Head of caudate nucleus (tissue), 42 donors: ENCODE measurements at regions not wholly inside any gene's neighbourhood (a gene's known extent, or its start where the extent isn't known, plus 50 kb on each side); places are given as distances from the start of the nearest gene placed in this dataset.
"Not testable (repeated sequence)": the region's sequence is repeated elsewhere in the genome, so short reads cannot be mapped to it uniquely, and the experiment has no call there.

Experiments used
- DNase-seq, 42 donors: peaks; one replicate each; pipeline versions ENCODE4 v3.0.0 to v3.0.0-alpha.2; 2020 to 2021; ENCODE audit warnings: mixed read lengths in 7 of 42
- intact Hi-C: fragments of 100-400 bp; cut with DNase I; formaldehyde crosslinking; loops from one replicate; pipeline ENCODE4 v1.15.0; 2022

GRCh38 chr3:110989446-110989845, 82.2 kb upstream of the NECTIN3 start:
- intact Hi-C loops: no loop called here
- DNase-seq: no peak

GRCh38 chr3:110995461-110996231, 76.0 kb upstream of the NECTIN3 start:
- intact Hi-C loops: no loop called here
- peak in 6 of 42 donors; percentile 3 to 20 (median 8) for DNase-seq

DNA sequence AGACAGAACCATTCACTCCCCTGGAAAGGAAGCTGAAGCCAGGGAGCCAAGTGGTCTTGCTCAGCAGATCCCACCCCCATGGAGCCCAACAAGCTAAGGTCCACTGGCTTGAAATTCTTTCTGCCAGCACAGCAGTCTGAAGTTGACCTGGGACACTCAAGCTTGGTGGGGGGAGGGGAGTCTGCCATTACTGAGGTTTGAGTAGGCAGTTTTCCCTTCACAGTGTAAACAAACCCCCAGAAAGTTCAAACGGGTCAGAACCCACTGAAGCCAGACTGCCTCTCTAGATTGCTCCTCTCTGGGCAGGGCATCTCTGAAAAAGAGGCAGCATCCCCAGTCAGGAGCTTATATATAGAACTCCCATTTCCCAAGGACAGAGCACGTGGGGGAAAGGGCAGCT, 72.8 kb upstream of the NECTIN3 start:
- DNase-seq, intact Hi-C loops: not testable (repeated sequence)

- DNase-seq, intact Hi-C loops: not testable (repeated sequence)
Observed at GRCh38 chr3:111006485-111006884, 65.1 kb upstream of the NECTIN3 start.

DNA sequence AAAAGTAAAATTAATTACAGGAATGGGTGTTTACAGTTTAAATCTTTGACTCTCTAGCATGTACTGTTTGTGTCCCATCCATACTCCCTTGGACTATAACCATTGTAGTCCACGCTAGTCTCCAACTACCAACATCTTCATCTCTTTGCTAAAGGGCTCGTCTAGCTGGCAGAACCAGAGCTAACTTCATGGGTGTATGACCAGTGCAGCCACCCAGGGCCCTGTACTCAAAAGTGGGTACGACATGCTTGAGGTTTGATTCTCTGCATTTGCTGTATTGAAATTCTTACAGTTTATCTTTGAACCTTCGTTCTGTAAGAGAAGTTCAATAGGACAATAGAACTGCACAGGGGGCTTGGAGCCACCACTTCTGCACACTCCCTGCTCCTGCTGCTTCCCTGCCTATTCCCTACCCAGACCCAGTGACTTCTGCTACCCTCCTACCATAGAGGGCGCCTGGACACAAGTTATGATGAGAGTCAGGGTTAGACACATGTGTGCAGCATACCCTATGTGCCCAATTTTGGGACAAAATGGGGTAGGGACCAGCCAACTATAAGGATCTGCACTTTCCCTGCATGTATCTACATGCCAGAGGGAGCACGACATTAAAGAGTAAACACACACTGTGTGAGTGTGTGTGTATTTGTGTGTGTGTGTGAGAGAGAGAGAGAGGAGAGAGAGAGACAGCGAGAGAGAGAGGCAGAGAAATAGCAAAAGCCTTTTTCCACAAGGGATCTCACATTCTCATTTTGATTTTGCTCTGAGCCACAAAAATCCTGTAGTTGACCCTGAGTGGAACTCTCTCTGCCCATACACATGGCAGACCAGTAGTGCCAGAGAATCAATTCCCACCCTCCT, 59.0 kb upstream of the NECTIN3 start:
- DNase-seq: peak in 12 of 42 donors; percentile 4 to 53 (median 14)
- intact Hi-C loops: no loop called here
